Neural progenitor cell (in vitro differentiated cells): ENCODE measurements at regions not wholly inside any gene's neighbourhood (a gene's known extent, or its start where the extent isn't known, plus 50 kb on each side); places are given as distances from the start of the nearest gene placed in this dataset.
"Not testable (repeated sequence)": the region's sequence is repeated elsewhere in the genome, so short reads cannot be mapped to it uniquely, and the experiment has no call there.

Experiments used
- DNase-seq: peaks from one replicate; pipeline ENCODE4 v3.0.0-alpha.2; 2016; ENCODE audit warnings: low spot score
- H2AFZ ChIP-seq: fragments of 200-600 bp; sonication (generic); replicated peaks from 2 replicates; pipeline ENCODE4 v1.6.1; 2016; ENCODE audit warnings: antibody characterized with exemption
- H3F3A ChIP-seq: fragments of 200-600 bp; sonication (generic); 2 replicates; pipeline ENCODE4 v1.6.1; 2016; ENCODE audit warnings: antibody characterized with exemption, low read depth
- H3K27ac ChIP-seq: fragments of 200-600 bp; sonication (generic); 2 replicates; pipeline ENCODE4 v1.5.1; 2016; ENCODE audit warnings: mild to moderate bottlenecking
- H3K27me3 ChIP-seq: fragments of 200-600 bp; sonication (generic); 2 replicates; pipeline ENCODE4 v1.6.1; 2016; ENCODE audit warnings: mild to moderate bottlenecking, moderate library complexity
- H3K36me3 ChIP-seq: fragments of 200-600 bp; sonication (generic); 2 replicates; pipeline ENCODE4 v1.5.1; 2016
- H3K4me1 ChIP-seq: fragments of 200-600 bp; sonication (generic); 2 replicates; pipeline ENCODE4 v1.6.1; 2016; ENCODE audit warnings: mixed run types
- H3K4me2 ChIP-seq: fragments of 200-600 bp; sonication (generic); 2 replicates; pipeline ENCODE4 v1.6.1; 2016
- H3K4me3 ChIP-seq: fragments of 200-600 bp; sonication (generic); 2 replicates; pipeline ENCODE4 v1.5.1; 2016
- H3K79me2 ChIP-seq: fragments of 200-600 bp; sonication (generic); 2 replicates; pipeline ENCODE4 v1.6.1; 2016; ENCODE audit warnings: low read depth
- H3K9ac ChIP-seq: fragments of 200-600 bp; sonication (generic); 2 replicates; pipeline ENCODE4 v1.6.1; 2016
- H3K9me3 ChIP-seq: fragments of 200-600 bp; sonication (generic); 2 replicates; pipeline ENCODE4 v1.5.1; 2016; ENCODE audit warnings: low read depth
- H4K20me1 ChIP-seq: fragments of 200-600 bp; sonication (generic); 2 replicates; pipeline ENCODE4 v1.6.1; 2016; ENCODE audit warnings: low read depth
- H3K27ac Mint-ChIP-seq: 3 replicates; pipeline ENCODE4 v1.8.0; 2021; ENCODE audit warnings: mixed read lengths
- H3K27me3 Mint-ChIP-seq: 2 replicates; pipeline ENCODE4 v1.8.0; 2022; ENCODE audit warnings: low read depth, mild to moderate bottlenecking, inconsistent platforms, moderate library complexity, mixed read lengths; ENCODE audit not compliant: insufficient read depth
- H3K36me3 Mint-ChIP-seq: 3 replicates; pipeline ENCODE4 v1.8.0; 2021; ENCODE audit warnings: mixed read lengths
- H3K4me1 Mint-ChIP-seq: 3 replicates; pipeline ENCODE4 v1.8.0; 2021; ENCODE audit warnings: mixed read lengths
- H3K4me3 Mint-ChIP-seq: 3 replicates; pipeline ENCODE4 v1.8.0; 2021; ENCODE audit warnings: mild to moderate bottlenecking, moderate library complexity, mixed read lengths
- H3K9me3 Mint-ChIP-seq: 3 replicates; pipeline ENCODE4 v1.8.0; 2020; ENCODE audit warnings: mixed read lengths
- CTCF ChIP-seq: fragments of 200-600 bp; sonication (generic); IDR thresholded peaks from 2 replicates; pipeline ENCODE4 v1.5.1; 2017; ENCODE audit warnings: antibody characterized with exemption, mild to moderate bottlenecking
- EZH2 ChIP-seq: fragments of 200-600 bp; sonication (generic); IDR thresholded peaks from 2 replicates; pipeline ENCODE4 v1.6.1; 2017; ENCODE audit warnings: antibody characterized with exemption, mild to moderate bottlenecking, moderate library complexity
- EZH2phosphoT487 ChIP-seq: fragments of 200-600 bp; sonication (generic); IDR thresholded peaks from 2 replicates; pipeline ENCODE4 v1.6.1; 2017; ENCODE audit warnings: antibody characterized with exemption

DNA sequence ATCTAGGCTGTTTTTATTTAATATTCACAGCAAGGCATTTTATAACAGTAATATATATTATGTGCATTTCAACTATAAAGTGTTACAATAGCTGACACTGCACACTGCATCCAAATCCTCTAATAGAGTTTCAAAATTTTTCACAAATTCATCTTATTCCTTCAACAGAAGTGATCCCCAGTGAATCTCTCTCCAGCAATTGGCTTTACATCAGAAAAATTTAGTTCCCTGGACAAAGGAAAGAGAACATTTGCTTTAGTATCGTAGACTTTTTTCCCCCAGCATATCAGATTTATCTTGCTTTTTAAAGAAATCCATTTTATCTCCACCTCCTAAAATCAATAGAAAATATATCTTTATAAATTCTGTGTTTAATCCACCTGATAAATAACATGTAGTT lies 868.6 kb downstream of the TBL1XR1 start:
- no peak for TF ChIP-seq CTCF
- no peak for TF ChIP-seq EZH2
- TF ChIP-seq EZH2phosphoT487: no peak
- Histone ChIP-seq H4K20me1 (no peaks in the 10 kb centered on the region), H3K4me2 (no peak overlapping the region), H3K9me3 (no peaks in the 10 kb centered on the region), H3K4me3 (no peak overlapping the region), H3K4me1 (no peaks in the 10 kb centered on the region), H3K36me3 (no peaks in the 10 kb centered on the region), H2AFZ (no peak overlapping the region), H3K79me2 (no peaks in the 10 kb centered on the region), H3K27ac (no peak overlapping the region), H3K27me3 (peaks cover 30% of the 10 kb centered on the region), H3K9ac (no peak overlapping the region), H3F3A (no peaks in the 10 kb centered on the region)
- peaks cover 7% of the 10 kb centered on the region for H3K27me3 Mint-ChIP-seq
- DNase-seq: no peak
- no peak overlapping the region for H3K27ac Mint-ChIP-seq
- H3K4me3 Mint-ChIP-seq: no peak overlapping the region
- no peaks in the 10 kb centered on the region for H3K4me1 Mint-ChIP-seq
- no peaks in the 10 kb centered on the region for H3K36me3 Mint-ChIP-seq
- peaks cover 14% of the 10 kb centered on the region for H3K9me3 Mint-ChIP-seq

- no peaks in the 10 kb centered on the region for H3K9me3 ChIP-seq
- Mint-ChIP-seq H3K4me1 (no peaks in the 10 kb centered on the region), H3K9me3 (peaks cover 14% of the 10 kb centered on the region), H3K27ac (no peak overlapping the region), H3K4me3 (no peak overlapping the region), H3K27me3 (peaks cover 7% of the 10 kb centered on the region), H3K36me3 (no peaks in the 10 kb centered on the region)
- no peak overlapping the region for H2AFZ ChIP-seq
- no peaks in the 10 kb centered on the region for H3K4me1 ChIP-seq
- H3K4me3 ChIP-seq: no peak overlapping the region
- no peaks in the 10 kb centered on the region for H3F3A ChIP-seq
- no peak overlapping the region for H3K27ac ChIP-seq
- no peaks in the 10 kb centered on the region for H3K79me2 ChIP-seq
- no peaks in the 10 kb centered on the region for H4K20me1 ChIP-seq
- H3K9ac ChIP-seq: no peak overlapping the region
- H3K27me3 ChIP-seq: peaks cover 30% of the 10 kb centered on the region
- no peaks in the 10 kb centered on the region for H3K36me3 ChIP-seq
- H3K4me2 ChIP-seq: no peak overlapping the region
- no peak for DNase-seq
- TF ChIP-seq CTCF: no peak
- no peak for TF ChIP-seq EZH2phosphoT487
- no peak for TF ChIP-seq EZH2
Observed at GRCh38 chr3:176328198-176328597, 869.1 kb downstream of the TBL1XR1 start.

DNA sequence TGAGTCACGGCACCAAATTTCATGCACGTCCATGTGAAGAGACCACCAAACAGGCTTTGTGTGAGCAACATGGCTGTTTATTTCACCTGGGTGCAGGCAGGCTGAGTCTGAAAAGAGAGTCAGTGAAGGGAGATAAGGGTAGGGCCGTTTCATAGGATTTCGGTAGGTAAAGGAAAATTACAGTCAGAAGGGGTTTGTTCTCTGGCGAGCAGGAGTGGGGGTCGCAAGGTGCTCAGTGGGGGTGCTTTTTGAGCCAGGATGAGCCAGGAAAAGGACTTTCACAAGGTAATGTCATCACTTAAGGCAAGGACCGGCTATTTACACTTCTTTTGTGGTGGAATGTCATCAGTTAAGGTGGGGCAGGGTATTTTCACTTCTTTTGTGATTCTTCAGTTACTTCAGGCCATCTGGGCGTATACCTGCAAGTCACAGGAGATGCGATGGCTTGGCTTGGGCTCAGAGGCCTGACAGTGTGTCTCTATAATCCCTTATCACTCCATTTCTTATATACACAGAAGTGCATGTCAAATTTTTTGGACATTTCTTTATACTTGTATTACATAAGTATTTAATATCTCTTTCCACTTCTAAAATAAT lies 870.3 kb downstream of the TBL1XR1 start:
- not testable (repeated sequence) for H3K27ac Mint-ChIP-seq, H3K9me3 ChIP-seq, H3K27ac ChIP-seq, DNase-seq, H3K36me3 Mint-ChIP-seq, H3K4me3 ChIP-seq, H3K4me1 ChIP-seq, H4K20me1 ChIP-seq, H3K79me2 ChIP-seq, H3K36me3 ChIP-seq, H3K4me2 ChIP-seq, H3K9ac ChIP-seq, H3K4me1 Mint-ChIP-seq, H3K4me3 Mint-ChIP-seq, H3F3A ChIP-seq, H3K27me3 Mint-ChIP-seq
- peaks cover 30% of the 10 kb centered on the region for H3K27me3 ChIP-seq
- H3K9me3 Mint-ChIP-seq: peaks cover 16% of the 10 kb centered on the region
- H2AFZ ChIP-seq: peak overlapping the region; percentile 90

GRCh38 chr3:176321532-176321931 lies 875.8 kb downstream of the TBL1XR1 start:
- H3K27me3 Mint-ChIP-seq, H3K4me2 ChIP-seq, H3K36me3 Mint-ChIP-seq: not testable (repeated sequence)

More at GRCh38 chr3:176321532-176321931, 875.8 kb downstream of the TBL1XR1 start:
- H3K4me1 ChIP-seq, H3K9ac ChIP-seq, H3K36me3 ChIP-seq, H3K4me1 Mint-ChIP-seq, H3F3A ChIP-seq, H3K27ac ChIP-seq, DNase-seq, H4K20me1 ChIP-seq, H3K27ac Mint-ChIP-seq, H3K4me3 Mint-ChIP-seq, H3K9me3 ChIP-seq, H3K4me3 ChIP-seq: not testable (repeated sequence)
- H3K27me3 ChIP-seq: peaks cover 24% of the 10 kb centered on the region
- peak overlapping the region; percentile 42 for H2AFZ ChIP-seq
- H3K79me2 ChIP-seq: peaks cover 16% of the 10 kb centered on the region
- H3K9me3 Mint-ChIP-seq: peaks cover 10% of the 10 kb centered on the region
